ENCODE measurements at regions not wholly inside any gene's neighbourhood (a gene's known extent, or its start where the extent isn't known, plus 50 kb on each side); places are given as distances from the start of the nearest gene placed in this dataset.

- no peak for TF ChIP-seq CTCF (IDR thresholded peaks at IDR 0.05; ENCODE audit: low read depth, low read length)
- DNase-seq (ENCODE audit: low read depth in 2 of 2): no peak
- no peak overlapping the region for H3K4me3 ChIP-seq (replicated peaks in 1 of 2; ENCODE audit: low read depth in 2 of 2, low read length in 2 of 2)
Observed at GRCh38 chr6:112581015-112581414, 233.9 kb downstream of the RFPL4B start.

- TF ChIP-seq CTCF (IDR thresholded peaks at IDR 0.05; ENCODE audit: low read depth, low read length): no peak
- H3K4me3 ChIP-seq (replicated peaks in 1 of 2; ENCODE audit: low read depth in 2 of 2, low read length in 2 of 2): no peak overlapping the region
- DNase-seq (ENCODE audit: low read depth in 2 of 2): no peak
Observed at GRCh38 chr6:112590326-112590725, 243.2 kb downstream of the RFPL4B start.

GRCh38 chr6:112591329-112591728 is 244.2 kb downstream of the RFPL4B start:
- H3K4me3 ChIP-seq (replicated peaks in 1 of 2; ENCODE audit: low read depth in 2 of 2, low read length in 2 of 2): no peak overlapping the region
- TF ChIP-seq CTCF (IDR thresholded peaks at IDR 0.05; ENCODE audit: low read depth, low read length): no peak
- no peak for DNase-seq (ENCODE audit: low read depth in 2 of 2)

GRCh38 chr6:112592159-112592558 is 245.0 kb downstream of the RFPL4B start:
- no peak for TF ChIP-seq CTCF (IDR thresholded peaks at IDR 0.05; ENCODE audit: low read depth, low read length)
- no peak for DNase-seq (ENCODE audit: low read depth in 2 of 2)
- no peak overlapping the region for H3K4me3 ChIP-seq (replicated peaks in 1 of 2; ENCODE audit: low read depth in 2 of 2, low read length in 2 of 2)

- H3K4me3 ChIP-seq (replicated peaks in 1 of 2; ENCODE audit: low read depth in 2 of 2, low read length in 2 of 2): no peak overlapping the region
- DNase-seq (ENCODE audit: low read depth in 2 of 2): no peak
- TF ChIP-seq CTCF (IDR thresholded peaks at IDR 0.05; ENCODE audit: low read depth, low read length): no peak
Observed at GRCh38 chr6:112594886-112595594, 247.9 kb downstream of the RFPL4B start.

- no peak for TF ChIP-seq CTCF (IDR thresholded peaks at IDR 0.05; ENCODE audit: low read depth, low read length)
- no peak for DNase-seq (ENCODE audit: low read depth in 2 of 2)
- no peak overlapping the region for H3K4me3 ChIP-seq (replicated peaks in 1 of 2; ENCODE audit: low read depth in 2 of 2, low read length in 2 of 2)
Observed at GRCh38 chr6:112595841-112596240, 248.7 kb downstream of the RFPL4B start.

GRCh38 chr6:112597176-112597575 is 250.0 kb downstream of the RFPL4B start:
- no peak for DNase-seq (ENCODE audit: low read depth in 2 of 2)
- no peak overlapping the region for H3K4me3 ChIP-seq (replicated peaks in 1 of 2; ENCODE audit: low read depth in 2 of 2, low read length in 2 of 2)
- TF ChIP-seq CTCF (IDR thresholded peaks at IDR 0.05; ENCODE audit: low read depth, low read length): no peak

Measured in cardiac fibroblast (primary cell).